Transverse colon (tissue), 4 donors: ENCODE measurements at regions not wholly inside any gene's neighbourhood (a gene's known extent, or its start where the extent isn't known, plus 50 kb on each side); places are given as distances from the start of the nearest gene placed in this dataset.
A peak's percentile ranks its signal among the peaks of the same experiment; 100 is the strongest.

Experiments used
- DNase-seq: peaks from one replicate; pipeline ENCODE4 v3.0.0-alpha.2; 2019
- H3K27ac ChIP-seq, 4 donors: fragments of 200-600 bp; sonication (generic); 2 replicates each; pipeline ENCODE4 v1.5.1; 2016 to 2018; ENCODE audit warnings: inconsistent platforms in 4 of 4
- H3K27me3 ChIP-seq: fragments of 200-600 bp; sonication (generic); 2 replicates; pipeline ENCODE4 v1.5.1; 2017; ENCODE audit warnings: inconsistent platforms
- H3K36me3 ChIP-seq, 4 donors: fragments of 200-600 bp; sonication (generic); 2 replicates each; pipeline ENCODE4 v1.5.1; 2017 to 2019; ENCODE audit warnings: inconsistent platforms in 4 of 4
- H3K4me1 ChIP-seq, 4 donors: fragments of 200-600 bp; sonication (generic); 2 replicates each; pipeline ENCODE4 v1.5.1; 2017 to 2020; ENCODE audit warnings: inconsistent platforms in 4 of 4
- H3K4me3 ChIP-seq, 4 donors: fragments of 200-600 bp; sonication (generic); 1 replicate in 1 of 4; 2 replicates in 3 of 4; pipeline versions ENCODE4 v1.5.1 to v1.6.1; 2017 to 2019; ENCODE audit warnings: inconsistent platforms in 4 of 4
- H3K9me3 ChIP-seq, 2 donors: fragments of 200-600 bp; sonication (generic); 2 replicates each; pipeline ENCODE4 v1.5.1; 2017 to 2019; ENCODE audit warnings: inconsistent platforms in 2 of 2
- CTCF ChIP-seq, 5 experiments: fragments of 200-600 bp in 3 of 5; fragments of 450-650 bp in 2 of 5; sonication (generic) in 3 of 5; IDR thresholded peaks; 1 replicate in 2 of 5; 2 replicates in 3 of 5; pipeline ENCODE4 v1.5.1; 2016 to 2017; ENCODE audit warnings: antibody characterized with exemption in 5 of 5, inconsistent platforms in 3 of 5, mild to moderate bottlenecking in 2 of 5, moderate library complexity in 1 of 5
- EP300 ChIP-seq: sonication (generic); formaldehyde crosslinking; IDR thresholded peaks from one replicate; pipeline ENCODE4 v1.6.1; 2017; ENCODE audit warnings: antibody characterized with exemption, low read depth
- POLR2A ChIP-seq: fragments of 450-650 bp; IDR thresholded peaks from one replicate; pipeline ENCODE4 v1.6.1; 2016; ENCODE audit warnings: antibody characterized with exemption, mild to moderate bottlenecking, moderate library complexity
- POLR2AphosphoS5 ChIP-seq, 3 donors: sonication (generic); formaldehyde crosslinking; IDR thresholded peaks; one replicate each; pipeline ENCODE4 v1.6.1; 2016; ENCODE audit warnings: antibody characterized with exemption in 3 of 3
- WGBS, 2 donors: methylation state at CpG; one replicate each; pipeline ENCODE4 v1.1.5; 2018; ENCODE audit warnings: low coverage in 1 of 2; 5-methylcytosine and 5-hydroxymethylcytosine counted together
- in situ Hi-C, 4 donors: fragments of 200-750 bp; cut with MboI; loops; one replicate each; pipeline versions ENCODE4 v1.15.0 to v1.15.1; 2017; ENCODE audit warnings: low sequenced_read_pairs in 3 of 4, low pct_ligation_motif_present in 1 of 4, low pct_unique_long_range_greater_than_20kb in 1 of 4
- intact Hi-C: fragments of 100-400 bp; cut with DNase I; formaldehyde crosslinking; loops from one replicate; pipeline ENCODE4 v1.15.1; 2023; ENCODE audit warnings: low total_unique reads

GRCh38 chr16:27698266-27698665 lies 148.3 kb downstream of the KATNIP start:
- H3K27ac ChIP-seq = no peak overlapping the region
- no peaks in the 10 kb centered on the region for H3K27me3 ChIP-seq
- H3K4me3 ChIP-seq = no peak overlapping the region
- H3K4me1 ChIP-seq = no peaks in the 10 kb centered on the region
- H3K36me3 ChIP-seq = peaks cover 0 to 6% (median 0%) of the 10 kb centered on the region in 4 donors
- in situ Hi-C loops = no loop called here
- WGBS, 2 donors = 82% methylated on average over 14 of the region's 14 CpGs; no CpG with 5 or more reads in 1 of the 2 donors
- intact Hi-C loops = no loop called here
- no peaks in the 10 kb centered on the region for H3K9me3 ChIP-seq
- DNase-seq = no peak
- TF ChIP-seq EP300 = no peak
- peak in 1 of 5 experiments; percentile 19 for TF ChIP-seq CTCF (IDR thresholded peaks at IDR 0.05)

- DNase-seq = no peak
- intact Hi-C loops (no loop called here), in situ Hi-C loops (no loop called here)
- Histone ChIP-seq H3K27me3 (no peaks in the 10 kb centered on the region), H3K27ac (no peak overlapping the region), H3K36me3 (peaks cover 0 to 6% (median 0%) of the 10 kb centered on the region in 4 donors), H3K4me3 (no peak overlapping the region), H3K4me1 (no peaks in the 10 kb centered on the region), H3K9me3 (no peaks in the 10 kb centered on the region)
- TF ChIP-seq EP300 (no peak), POLR2AphosphoS5 (IDR thresholded peaks at IDR 0.05) (no peak), POLR2A (no peak), CTCF (IDR thresholded peaks at IDR 0.05) (no peak)
- 97% methylated on average over 8 of the region's 8 CpGs; no CpG with 5 or more reads in 1 of the 2 donors for WGBS, 2 donors
Measured at GRCh38 chr16:27698746-27699145, 148.8 kb downstream of the KATNIP start.

- no peak for DNase-seq
- H3K27me3 ChIP-seq = no peaks in the 10 kb centered on the region
- intact Hi-C loops = no loop called here
- TF ChIP-seq POLR2A (no peak), CTCF (IDR thresholded peaks at IDR 0.05) (no peak), POLR2AphosphoS5 (IDR thresholded peaks at IDR 0.05) (no peak), EP300 (no peak)
- H3K4me1 ChIP-seq = no peaks in the 10 kb centered on the region
- no peaks in the 10 kb centered on the region for H3K9me3 ChIP-seq
- H3K4me3 ChIP-seq = no peak overlapping the region
- in situ Hi-C loops = no loop called here
- WGBS, 2 donors = 99% methylated on average over 7 of the region's 7 CpGs; no CpG with 5 or more reads in 1 of the 2 donors
- no peak overlapping the region for H3K27ac ChIP-seq
- peaks cover 0 to 6% (median 0%) of the 10 kb centered on the region in 4 donors for H3K36me3 ChIP-seq
Measured at GRCh38 chr16:27699540-27699939, 149.6 kb downstream of the KATNIP start.

GRCh38 chr16:27700304-27700995 lies 150.5 kb downstream of the KATNIP start:
- Histone ChIP-seq H3K27me3 (no peaks in the 10 kb centered on the region), H3K4me3 (no peak overlapping the region), H3K4me1 (no peaks in the 10 kb centered on the region), H3K36me3 (peaks cover 0 to 6% (median 0%) of the 10 kb centered on the region in 4 donors), H3K9me3 (no peaks in the 10 kb centered on the region), H3K27ac (no peak overlapping the region)
- 82 to 90% methylated on average over 3 to 10 of the region's 10 CpGs for WGBS, 2 donors
- no peak for DNase-seq
- in situ Hi-C loops (no loop called here), intact Hi-C loops (no loop called here)
- TF ChIP-seq POLR2AphosphoS5 (IDR thresholded peaks at IDR 0.05) (no peak), EP300 (no peak), CTCF (IDR thresholded peaks at IDR 0.05) (no peak)
